WTC11 (cell line): ENCODE measurements at regions not wholly inside any gene's neighbourhood (a gene's known extent, or its start where the extent isn't known, plus 50 kb on each side); places are given as distances from the start of the nearest gene placed in this dataset.

ENCODE experiments used
- ATAC-seq: fragments of 200-7000 bp; cut with Tn5 transposase; 2 replicates; pipeline ENCODE4 v1.10.0; 2021; ENCODE audit warnings: mild to moderate bottlenecking, moderate library complexity
- CTCF ChIA-PET: fragments of 300-600 bp; sonication (Branson Sonifier 250); formaldehyde crosslinking; loops from one replicate; lab custom pipeline; 2021; ENCODE audit warnings: antibody characterized with exemption; lab: Charles Lee
- POLR2A ChIA-PET: fragments of 350-600 bp; sonication (Branson Sonifier 250); formaldehyde crosslinking; loops from one replicate; lab custom pipeline; 2021; ENCODE audit warnings: antibody characterized with exemption; lab: Charles Lee
- DNase-seq: peaks from one replicate; pipeline ENCODE4 v3.0.0; 2021; ENCODE audit warnings: low spot score
- H3K27ac Mint-ChIP-seq: 2 replicates; pipeline ENCODE4 v1.8.0; 2021; ENCODE audit warnings: mixed read lengths
- H3K27me3 Mint-ChIP-seq: 2 replicates; pipeline ENCODE4 v1.8.0; 2021; ENCODE audit warnings: low read depth, mild to moderate bottlenecking, moderate library complexity, mixed read lengths
- H3K36me3 Mint-ChIP-seq: 2 replicates; pipeline ENCODE4 v1.8.0; 2021; ENCODE audit warnings: mixed read lengths
- H3K4me1 Mint-ChIP-seq: 2 replicates; pipeline ENCODE4 v1.8.0; 2022; ENCODE audit warnings: mixed read lengths
- H3K4me3 Mint-ChIP-seq: 2 replicates; pipeline ENCODE4 v1.8.0; 2021; ENCODE audit warnings: mild to moderate bottlenecking, moderate library complexity, mixed read lengths
- H3K9me3 Mint-ChIP-seq: 2 replicates; pipeline ENCODE4 v1.8.0; 2021; ENCODE audit warnings: mixed read lengths
- FOXJ3 ChIP-seq: sonication (generic); formaldehyde crosslinking; IDR thresholded peaks from 2 replicates; pipeline ENCODE4 v1.9.0; 2021; ENCODE audit warnings: missing genetic modification reagents, mild to moderate bottlenecking, borderline replicate concordance
- FOXP1 ChIP-seq: sonication (generic); formaldehyde crosslinking; IDR thresholded peaks from 2 replicates; pipeline ENCODE4 v1.8.0; 2022; ENCODE audit warnings: missing genetic modification reagents, mild to moderate bottlenecking, moderate library complexity, borderline replicate concordance
- GABPB1 ChIP-seq: sonication (generic); formaldehyde crosslinking; IDR thresholded peaks from 2 replicates; pipeline ENCODE4 v1.8.1; 2023; ENCODE audit warnings: mild to moderate bottlenecking, missing genetic modification reagents
- GRHL2 ChIP-seq: fragments of 250-450 bp; sonication (Bioruptor Pico); IDR thresholded peaks from 2 replicates; pipeline ENCODE4 v1.8.0; 2022; ENCODE audit warnings: mild to moderate bottlenecking, moderate library complexity; ENCODE audit not compliant: insufficient replicate concordance, severe bottlenecking
- KAT7 ChIP-seq: sonication (generic); formaldehyde crosslinking; IDR thresholded peaks from 2 replicates; pipeline ENCODE4 v1.8.1; 2023; ENCODE audit warnings: missing genetic modification reagents, mild to moderate bottlenecking, borderline replicate concordance
- NR3C1 ChIP-seq: sonication (generic); formaldehyde crosslinking; conservative IDR thresholded peaks from 2 replicates; pipeline ENCODE4 v1.8.1; 2023; ENCODE audit warnings: low read depth, mild to moderate bottlenecking, missing genetic modification reagents
- PRRX2 ChIP-seq: fragments of 250-450 bp; sonication (Bioruptor Pico); IDR thresholded peaks from 2 replicates; pipeline ENCODE4 v1.8.0; 2021; ENCODE audit warnings: mild to moderate bottlenecking
- RORB ChIP-seq: fragments of 250-450 bp; sonication (Bioruptor Pico); IDR thresholded peaks from 2 replicates; pipeline ENCODE4 v1.9.0; 2021; ENCODE audit warnings: mild to moderate bottlenecking
- SP1 ChIP-seq: sonication (generic); formaldehyde crosslinking; conservative IDR thresholded peaks from 2 replicates; pipeline ENCODE4 v1.8.1; 2022; ENCODE audit warnings: missing genetic modification reagents
- ZNF138 ChIP-seq: sonication (generic); formaldehyde crosslinking; conservative IDR thresholded peaks from 2 replicates; pipeline ENCODE4 v1.8.1; 2022; ENCODE audit warnings: mild to moderate bottlenecking, moderate library complexity, missing genetic modification reagents
- ZNF232 ChIP-seq: sonication (generic); formaldehyde crosslinking; IDR thresholded peaks from 2 replicates; pipeline ENCODE4 v1.8.0; 2022; ENCODE audit warnings: mild to moderate bottlenecking, missing genetic modification reagents
- ZNF423 ChIP-seq: fragments of 250-450 bp; sonication (Bioruptor Pico); IDR thresholded peaks from 2 replicates; pipeline ENCODE4 v2.1.2; 2022; ENCODE audit warnings: mild to moderate bottlenecking, moderate library complexity
- TF ChIP-seq, protein P1 (sequence below): fragments of 250-450 bp; sonication (Bioruptor Pico); IDR thresholded peaks from 2 replicates; pipeline ENCODE4 v1.9.0; 2021; ENCODE audit warnings: mild to moderate bottlenecking
- TF ChIP-seq, protein P2 (sequence below): sonication (generic); formaldehyde crosslinking; IDR thresholded peaks from 2 replicates; pipeline ENCODE4 v1.8.1; 2022; ENCODE audit warnings: low read depth, mild to moderate bottlenecking, moderate library complexity, missing genetic modification reagents, borderline replicate concordance
- TF ChIP-seq, protein P3 (sequence below): sonication (generic); formaldehyde crosslinking; IDR thresholded peaks from 2 replicates; pipeline ENCODE4 v1.8.1; 2023; ENCODE audit warnings: mild to moderate bottlenecking, missing genetic modification reagents
- TF ChIP-seq, protein P4 (sequence below): sonication (generic); formaldehyde crosslinking; IDR thresholded peaks from 2 replicates; pipeline ENCODE4 v1.8.0; 2022; ENCODE audit warnings: mild to moderate bottlenecking, missing genetic modification reagents
- TF ChIP-seq, protein P5 (sequence below): fragments of 250-450 bp; sonication (Bioruptor Pico); IDR thresholded peaks from 2 replicates; pipeline ENCODE4 v1.8.0; 2021; ENCODE audit warnings: mild to moderate bottlenecking
- TF ChIP-seq, protein P6 (sequence below): fragments of 250-450 bp; sonication (Bioruptor Pico); IDR thresholded peaks from 2 replicates; pipeline ENCODE4 v1.9.0; 2021; ENCODE audit warnings: mild to moderate bottlenecking, borderline replicate concordance
- TF ChIP-seq, protein P7 (sequence below): fragments of 250-450 bp; sonication (Bioruptor Pico); IDR thresholded peaks from 2 replicates; pipeline ENCODE4 v1.9.0; 2021; ENCODE audit warnings: mild to moderate bottlenecking

DNA sequence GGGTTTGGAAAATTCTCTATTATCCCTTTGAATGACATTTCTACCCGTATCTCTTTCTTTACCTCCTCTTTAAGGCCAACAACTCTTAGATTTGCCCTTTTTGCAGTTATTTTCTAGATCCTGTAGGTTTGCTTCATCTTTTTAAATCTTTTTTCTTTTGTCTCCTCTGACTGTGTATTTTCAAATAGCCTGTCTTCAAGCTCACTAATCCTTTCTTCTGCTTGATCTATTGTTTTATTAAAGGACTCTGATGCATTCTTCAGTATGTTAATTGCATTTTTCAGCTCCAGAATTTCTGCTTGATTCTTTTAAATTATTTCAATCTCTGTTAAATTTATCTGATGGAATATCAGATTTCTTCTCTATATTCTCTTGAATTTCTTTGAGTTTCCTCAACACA, 324.3 kb downstream of the PLA2G4A start:
- ChIA-PET CTCF (no interaction called here), POLR2A (no interaction called here)
- peaks cover 37% of the 10 kb centered on the region for H3K9me3 Mint-ChIP-seq
- TF ChIP-seq SP1 (no peak), PRRX2 (CRISPR knock-in tag) (no peak), RORB (no peak), FOXP1 (CRISPR knock-in tag) (no peak), FOXJ3 (CRISPR knock-in tag) (no peak), GABPB1 (CRISPR knock-in tag) (no peak)
- TF ChIP-seq, protein P1, sequence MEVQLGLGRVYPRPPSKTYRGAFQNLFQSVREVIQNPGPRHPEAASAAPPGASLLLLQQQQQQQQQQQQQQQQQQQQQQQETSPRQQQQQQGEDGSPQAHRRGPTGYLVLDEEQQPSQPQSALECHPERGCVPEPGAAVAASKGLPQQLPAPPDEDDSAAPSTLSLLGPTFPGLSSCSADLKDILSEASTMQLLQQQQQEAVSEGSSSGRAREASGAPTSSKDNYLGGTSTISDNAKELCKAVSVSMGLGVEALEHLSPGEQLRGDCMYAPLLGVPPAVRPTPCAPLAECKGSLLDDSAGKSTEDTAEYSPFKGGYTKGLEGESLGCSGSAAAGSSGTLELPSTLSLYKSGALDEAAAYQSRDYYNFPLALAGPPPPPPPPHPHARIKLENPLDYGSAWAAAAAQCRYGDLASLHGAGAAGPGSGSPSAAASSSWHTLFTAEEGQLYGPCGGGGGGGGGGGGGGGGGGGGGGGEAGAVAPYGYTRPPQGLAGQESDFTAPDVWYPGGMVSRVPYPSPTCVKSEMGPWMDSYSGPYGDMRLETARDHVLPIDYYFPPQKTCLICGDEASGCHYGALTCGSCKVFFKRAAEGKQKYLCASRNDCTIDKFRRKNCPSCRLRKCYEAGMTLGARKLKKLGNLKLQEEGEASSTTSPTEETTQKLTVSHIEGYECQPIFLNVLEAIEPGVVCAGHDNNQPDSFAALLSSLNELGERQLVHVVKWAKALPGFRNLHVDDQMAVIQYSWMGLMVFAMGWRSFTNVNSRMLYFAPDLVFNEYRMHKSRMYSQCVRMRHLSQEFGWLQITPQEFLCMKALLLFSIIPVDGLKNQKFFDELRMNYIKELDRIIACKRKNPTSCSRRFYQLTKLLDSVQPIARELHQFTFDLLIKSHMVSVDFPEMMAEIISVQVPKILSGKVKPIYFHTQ (CRISPR knock-in tag): no peak
- H3K4me3 Mint-ChIP-seq: no peak overlapping the region
- H3K4me1 Mint-ChIP-seq: 0 out of 2 replicates have a peak, but pooled peaks cover 3% of the 10 kb centered on the region
- ATAC-seq: no peak
- no peak overlapping the region for H3K27ac Mint-ChIP-seq
- no peaks in the 10 kb centered on the region for H3K27me3 Mint-ChIP-seq
- H3K36me3 Mint-ChIP-seq: peaks cover 15% of the 10 kb centered on the region
- no peak for DNase-seq

DNA sequence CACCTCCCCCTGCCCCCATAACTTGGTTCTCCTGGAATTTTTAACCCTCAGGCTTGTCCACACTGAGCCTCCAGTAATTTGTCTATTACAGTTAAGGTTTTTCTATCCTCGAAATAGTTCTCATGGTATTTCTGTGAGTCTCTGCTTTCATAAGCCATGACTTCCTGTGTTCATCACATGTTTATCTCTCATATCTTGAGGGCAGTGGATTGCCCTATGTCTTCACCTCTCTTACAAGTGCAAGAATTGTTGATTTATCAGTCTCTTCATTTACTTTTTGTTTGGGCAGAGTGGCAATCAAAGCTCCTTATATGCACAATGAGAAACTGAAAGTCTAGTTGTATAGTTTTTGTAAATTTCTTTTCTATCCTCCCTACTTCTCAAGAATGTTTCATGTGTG, 328.4 kb downstream of the PLA2G4A start:
- peaks cover 15% of the 10 kb centered on the region for H3K36me3 Mint-ChIP-seq

DNA sequence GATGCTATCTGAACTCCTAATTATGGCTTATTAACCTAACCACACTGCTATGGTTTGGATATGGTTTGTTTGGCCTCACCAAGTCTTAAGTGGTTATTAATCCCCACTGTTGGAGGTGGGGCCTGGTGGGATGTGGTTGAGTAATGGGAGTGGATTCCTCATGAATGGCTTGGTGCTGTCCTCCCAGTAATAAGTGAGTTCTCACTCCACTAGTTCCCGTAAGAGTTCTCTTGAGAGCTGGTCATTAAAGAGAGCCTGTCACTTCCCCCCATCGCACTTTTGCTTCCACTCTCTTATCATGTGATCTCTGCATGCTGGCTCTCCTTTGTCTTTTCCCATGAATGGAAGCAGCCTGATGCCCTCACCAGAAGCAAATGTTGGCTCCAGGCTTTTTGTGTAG, 328.8 kb downstream of the PLA2G4A start:
- ATAC-seq: peak; percentile 66

More for the DNA sequence above, 328.4 kb downstream of the PLA2G4A start:
- ChIA-PET CTCF (no interaction called here), POLR2A (no interaction called here)
- peaks cover 16% of the 10 kb centered on the region for H3K9me3 Mint-ChIP-seq
- no peak for TF ChIP-seq ZNF232
- TF ChIP-seq, protein P2, sequence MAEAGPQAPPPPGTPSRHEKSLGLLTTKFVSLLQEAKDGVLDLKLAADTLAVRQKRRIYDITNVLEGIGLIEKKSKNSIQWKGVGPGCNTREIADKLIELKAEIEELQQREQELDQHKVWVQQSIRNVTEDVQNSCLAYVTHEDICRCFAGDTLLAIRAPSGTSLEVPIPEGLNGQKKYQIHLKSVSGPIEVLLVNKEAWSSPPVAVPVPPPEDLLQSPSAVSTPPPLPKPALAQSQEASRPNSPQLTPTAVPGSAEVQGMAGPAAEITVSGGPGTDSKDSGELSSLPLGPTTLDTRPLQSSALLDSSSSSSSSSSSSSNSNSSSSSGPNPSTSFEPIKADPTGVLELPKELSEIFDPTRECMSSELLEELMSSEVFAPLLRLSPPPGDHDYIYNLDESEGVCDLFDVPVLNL (CRISPR knock-in tag): no peak
- no peak for TF ChIP-seq SP1
- TF ChIP-seq, protein P3, sequence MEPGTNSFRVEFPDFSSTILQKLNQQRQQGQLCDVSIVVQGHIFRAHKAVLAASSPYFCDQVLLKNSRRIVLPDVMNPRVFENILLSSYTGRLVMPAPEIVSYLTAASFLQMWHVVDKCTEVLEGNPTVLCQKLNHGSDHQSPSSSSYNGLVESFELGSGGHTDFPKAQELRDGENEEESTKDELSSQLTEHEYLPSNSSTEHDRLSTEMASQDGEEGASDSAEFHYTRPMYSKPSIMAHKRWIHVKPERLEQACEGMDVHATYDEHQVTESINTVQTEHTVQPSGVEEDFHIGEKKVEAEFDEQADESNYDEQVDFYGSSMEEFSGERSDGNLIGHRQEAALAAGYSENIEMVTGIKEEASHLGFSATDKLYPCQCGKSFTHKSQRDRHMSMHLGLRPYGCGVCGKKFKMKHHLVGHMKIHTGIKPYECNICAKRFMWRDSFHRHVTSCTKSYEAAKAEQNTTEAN (CRISPR knock-in tag): no peak
- TF ChIP-seq, protein P4, sequence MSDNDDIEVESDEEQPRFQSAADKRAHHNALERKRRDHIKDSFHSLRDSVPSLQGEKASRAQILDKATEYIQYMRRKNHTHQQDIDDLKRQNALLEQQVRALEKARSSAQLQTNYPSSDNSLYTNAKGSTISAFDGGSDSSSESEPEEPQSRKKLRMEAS (CRISPR knock-in tag): no peak
- TF ChIP-seq ZNF138 (CRISPR knock-in tag): no peak
- TF ChIP-seq, protein P5, sequence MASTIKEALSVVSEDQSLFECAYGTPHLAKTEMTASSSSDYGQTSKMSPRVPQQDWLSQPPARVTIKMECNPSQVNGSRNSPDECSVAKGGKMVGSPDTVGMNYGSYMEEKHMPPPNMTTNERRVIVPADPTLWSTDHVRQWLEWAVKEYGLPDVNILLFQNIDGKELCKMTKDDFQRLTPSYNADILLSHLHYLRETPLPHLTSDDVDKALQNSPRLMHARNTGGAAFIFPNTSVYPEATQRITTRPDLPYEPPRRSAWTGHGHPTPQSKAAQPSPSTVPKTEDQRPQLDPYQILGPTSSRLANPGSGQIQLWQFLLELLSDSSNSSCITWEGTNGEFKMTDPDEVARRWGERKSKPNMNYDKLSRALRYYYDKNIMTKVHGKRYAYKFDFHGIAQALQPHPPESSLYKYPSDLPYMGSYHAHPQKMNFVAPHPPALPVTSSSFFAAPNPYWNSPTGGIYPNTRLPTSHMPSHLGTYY (CRISPR knock-in tag): no peak
- no peak for TF ChIP-seq KAT7
- no peak for TF ChIP-seq FOXJ3 (CRISPR knock-in tag)
- H3K4me1 Mint-ChIP-seq: 0 out of 2 replicates have a peak, but pooled peaks cover 3% of the 10 kb centered on the region
- no peak overlapping the region for H3K27ac Mint-ChIP-seq
- DNase-seq (no peak), ATAC-seq (no peak)
- H3K4me3 Mint-ChIP-seq: no peak overlapping the region
- H3K27me3 Mint-ChIP-seq: no peaks in the 10 kb centered on the region

More for the DNA sequence above, 328.8 kb downstream of the PLA2G4A start:
- Mint-ChIP-seq H3K4me1 (0 out of 2 replicates have a peak, but pooled peaks cover 3% of the 10 kb centered on the region), H3K4me3 (no peak overlapping the region), H3K9me3 (peaks cover 12% of the 10 kb centered on the region), H3K27me3 (no peaks in the 10 kb centered on the region), H3K36me3 (peaks cover 12% of the 10 kb centered on the region), H3K27ac (no peak overlapping the region)
- DNase-seq: no peak
- ChIA-PET CTCF (no interaction called here), POLR2A (no interaction called here)
- no peak for TF ChIP-seq ZNF423 (CRISPR knock-in tag)
- TF ChIP-seq, protein P4 (CRISPR knock-in tag): no peak
- TF ChIP-seq GRHL2 (CRISPR knock-in tag): no peak
- TF ChIP-seq, protein P6, sequence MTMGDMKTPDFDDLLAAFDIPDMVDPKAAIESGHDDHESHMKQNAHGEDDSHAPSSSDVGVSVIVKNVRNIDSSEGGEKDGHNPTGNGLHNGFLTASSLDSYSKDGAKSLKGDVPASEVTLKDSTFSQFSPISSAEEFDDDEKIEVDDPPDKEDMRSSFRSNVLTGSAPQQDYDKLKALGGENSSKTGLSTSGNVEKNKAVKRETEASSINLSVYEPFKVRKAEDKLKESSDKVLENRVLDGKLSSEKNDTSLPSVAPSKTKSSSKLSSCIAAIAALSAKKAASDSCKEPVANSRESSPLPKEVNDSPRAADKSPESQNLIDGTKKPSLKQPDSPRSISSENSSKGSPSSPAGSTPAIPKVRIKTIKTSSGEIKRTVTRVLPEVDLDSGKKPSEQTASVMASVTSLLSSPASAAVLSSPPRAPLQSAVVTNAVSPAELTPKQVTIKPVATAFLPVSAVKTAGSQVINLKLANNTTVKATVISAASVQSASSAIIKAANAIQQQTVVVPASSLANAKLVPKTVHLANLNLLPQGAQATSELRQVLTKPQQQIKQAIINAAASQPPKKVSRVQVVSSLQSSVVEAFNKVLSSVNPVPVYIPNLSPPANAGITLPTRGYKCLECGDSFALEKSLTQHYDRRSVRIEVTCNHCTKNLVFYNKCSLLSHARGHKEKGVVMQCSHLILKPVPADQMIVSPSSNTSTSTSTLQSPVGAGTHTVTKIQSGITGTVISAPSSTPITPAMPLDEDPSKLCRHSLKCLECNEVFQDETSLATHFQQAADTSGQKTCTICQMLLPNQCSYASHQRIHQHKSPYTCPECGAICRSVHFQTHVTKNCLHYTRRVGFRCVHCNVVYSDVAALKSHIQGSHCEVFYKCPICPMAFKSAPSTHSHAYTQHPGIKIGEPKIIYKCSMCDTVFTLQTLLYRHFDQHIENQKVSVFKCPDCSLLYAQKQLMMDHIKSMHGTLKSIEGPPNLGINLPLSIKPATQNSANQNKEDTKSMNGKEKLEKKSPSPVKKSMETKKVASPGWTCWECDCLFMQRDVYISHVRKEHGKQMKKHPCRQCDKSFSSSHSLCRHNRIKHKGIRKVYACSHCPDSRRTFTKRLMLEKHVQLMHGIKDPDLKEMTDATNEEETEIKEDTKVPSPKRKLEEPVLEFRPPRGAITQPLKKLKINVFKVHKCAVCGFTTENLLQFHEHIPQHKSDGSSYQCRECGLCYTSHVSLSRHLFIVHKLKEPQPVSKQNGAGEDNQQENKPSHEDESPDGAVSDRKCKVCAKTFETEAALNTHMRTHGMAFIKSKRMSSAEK (CRISPR knock-in tag): no peak
- TF ChIP-seq NR3C1: no peak
- TF ChIP-seq, protein P7, sequence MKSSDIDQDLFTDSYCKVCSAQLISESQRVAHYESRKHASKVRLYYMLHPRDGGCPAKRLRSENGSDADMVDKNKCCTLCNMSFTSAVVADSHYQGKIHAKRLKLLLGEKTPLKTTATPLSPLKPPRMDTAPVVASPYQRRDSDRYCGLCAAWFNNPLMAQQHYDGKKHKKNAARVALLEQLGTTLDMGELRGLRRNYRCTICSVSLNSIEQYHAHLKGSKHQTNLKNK (CRISPR knock-in tag): no peak
